RPMI8226 (cell line): ENCODE measurements at regions not wholly inside any gene's neighbourhood (a gene's known extent, or its start where the extent isn't known, plus 50 kb on each side); places are given as distances from the start of the nearest gene placed in this dataset.
A peak's percentile ranks its signal among the peaks of the same experiment; 100 is the strongest.

Experiments
- DNase-seq: peaks from one replicate; pipeline ENCODE4 v3.0.0-alpha.2; 2015

DNA sequence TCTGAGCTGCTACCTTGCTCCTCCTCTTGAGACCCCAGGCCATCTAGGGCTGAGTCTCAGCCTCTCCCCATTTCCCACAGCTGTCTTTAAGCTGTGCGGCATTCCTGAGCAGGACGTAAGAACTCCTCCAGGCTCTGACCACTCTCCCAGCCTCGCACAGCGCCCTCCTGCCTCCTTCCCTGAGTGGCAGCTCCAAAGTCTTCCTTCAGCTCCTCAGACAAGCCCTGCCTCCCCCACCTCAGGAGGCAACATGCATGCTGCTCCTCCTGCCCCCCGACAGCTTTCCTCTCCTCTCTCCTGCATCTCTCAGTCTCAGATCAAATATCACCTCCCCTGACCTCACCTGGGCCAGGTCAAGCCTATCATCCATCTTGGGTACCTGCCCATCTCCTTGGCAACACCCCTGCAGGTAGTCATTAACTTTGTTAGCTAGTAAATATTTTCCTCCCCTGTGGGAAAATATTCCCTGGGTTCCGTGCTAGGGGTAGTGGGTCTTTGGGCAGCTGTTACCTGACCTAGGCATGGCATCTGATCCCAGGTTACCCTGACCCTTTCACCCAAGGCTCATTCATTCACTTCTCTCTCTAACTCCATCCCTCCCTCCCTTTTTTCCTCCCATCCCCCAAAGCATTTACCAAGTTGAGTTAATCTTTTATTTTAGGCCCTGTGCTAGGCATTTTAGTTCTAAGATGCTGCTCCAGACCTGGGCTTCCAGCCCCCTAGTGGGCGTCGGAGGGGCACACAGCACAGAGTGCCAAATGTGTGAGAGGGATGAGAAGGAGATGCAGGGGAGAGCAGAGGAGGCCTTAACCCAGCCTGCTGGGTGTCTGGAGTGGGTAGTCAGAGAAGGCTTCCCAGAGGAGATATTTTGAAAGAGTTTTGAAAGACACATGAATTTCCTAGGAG is 419.9 kb downstream of the PTPRU start:
- DNase-seq, result peak; percentile 37

- no peak for DNase-seq
These were observed 418.8 kb downstream of the PTPRU start for GRCh38 chr1:29655145-29655544.

- no peak for DNase-seq
These were observed 417.6 kb downstream of the PTPRU start for GRCh38 chr1:29653886-29654450.

GRCh38 chr1:29653034-29653810 is 416.9 kb downstream of the PTPRU start:
- no peak for DNase-seq

DNA sequence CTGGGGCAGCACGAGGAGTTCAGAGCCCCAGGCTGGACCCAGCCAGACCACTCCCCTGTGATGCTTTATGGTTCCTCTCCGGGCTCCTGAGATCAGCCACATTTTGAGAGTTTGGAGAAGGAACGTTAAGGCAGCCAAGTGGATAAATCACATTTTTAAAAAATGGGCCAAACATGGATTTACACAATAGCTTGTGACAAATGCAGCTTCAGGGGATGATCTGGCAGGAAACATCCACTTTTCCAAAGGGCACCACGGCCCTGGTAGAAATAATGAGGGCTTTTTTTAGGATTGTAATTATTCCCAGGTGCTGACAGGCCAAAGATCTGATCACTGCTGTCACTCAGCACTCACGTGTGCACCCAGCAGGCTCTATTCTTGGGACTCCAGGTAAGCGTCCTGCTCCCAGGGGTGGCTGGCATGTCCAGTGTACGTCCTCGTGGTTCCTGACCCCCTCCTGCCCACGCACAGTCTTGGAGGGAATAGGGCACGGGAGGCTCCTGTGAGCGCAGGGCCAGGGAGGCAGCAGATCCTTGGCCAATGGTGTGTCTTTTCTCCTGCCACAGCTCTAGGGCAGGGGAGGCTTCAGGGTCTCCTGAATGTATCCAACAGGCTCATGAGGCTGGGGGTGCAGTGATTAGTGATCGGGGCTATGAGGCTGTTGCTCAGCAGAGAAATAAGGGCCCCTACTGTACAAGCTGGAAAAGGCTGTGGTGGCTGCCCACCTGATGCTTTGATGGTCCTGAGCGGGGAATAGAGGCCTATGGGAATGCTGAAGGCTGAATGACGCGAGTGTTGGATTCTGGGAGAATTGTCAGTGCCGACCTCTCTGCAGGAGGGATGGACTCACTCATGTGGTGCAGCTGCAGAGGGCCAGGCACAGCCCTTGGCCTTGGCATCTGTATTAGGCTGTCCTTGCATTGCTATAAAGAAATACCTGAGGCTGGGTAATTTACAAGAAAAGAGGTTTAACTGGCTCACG is 415.7 kb downstream of the PTPRU start:
- no peak for DNase-seq

GRCh38 chr1:29651246-29651645 is 414.9 kb downstream of the PTPRU start:
- no peak for DNase-seq

GRCh38 chr1:29650476-29650875 is 414.2 kb downstream of the PTPRU start:
- no peak for DNase-seq

DNA sequence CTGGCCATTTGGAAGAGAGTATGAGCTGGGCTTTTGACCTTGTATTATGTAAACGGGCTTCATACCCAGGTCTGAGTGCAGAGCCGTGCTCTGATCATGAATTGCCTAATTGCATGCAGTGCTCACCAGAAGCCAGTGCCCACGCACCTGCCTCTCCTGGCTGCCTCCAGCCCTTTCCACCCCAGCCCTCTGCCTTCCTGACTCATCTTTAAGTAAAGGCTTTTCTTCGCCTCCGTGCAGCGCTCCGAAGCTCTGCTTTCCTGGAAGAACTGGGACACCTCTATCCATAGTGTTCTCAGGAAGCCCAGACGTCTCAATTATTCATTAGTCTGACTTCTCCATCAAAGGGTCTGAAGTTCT is 413.7 kb downstream of the PTPRU start:
- no peak for DNase-seq

DNA sequence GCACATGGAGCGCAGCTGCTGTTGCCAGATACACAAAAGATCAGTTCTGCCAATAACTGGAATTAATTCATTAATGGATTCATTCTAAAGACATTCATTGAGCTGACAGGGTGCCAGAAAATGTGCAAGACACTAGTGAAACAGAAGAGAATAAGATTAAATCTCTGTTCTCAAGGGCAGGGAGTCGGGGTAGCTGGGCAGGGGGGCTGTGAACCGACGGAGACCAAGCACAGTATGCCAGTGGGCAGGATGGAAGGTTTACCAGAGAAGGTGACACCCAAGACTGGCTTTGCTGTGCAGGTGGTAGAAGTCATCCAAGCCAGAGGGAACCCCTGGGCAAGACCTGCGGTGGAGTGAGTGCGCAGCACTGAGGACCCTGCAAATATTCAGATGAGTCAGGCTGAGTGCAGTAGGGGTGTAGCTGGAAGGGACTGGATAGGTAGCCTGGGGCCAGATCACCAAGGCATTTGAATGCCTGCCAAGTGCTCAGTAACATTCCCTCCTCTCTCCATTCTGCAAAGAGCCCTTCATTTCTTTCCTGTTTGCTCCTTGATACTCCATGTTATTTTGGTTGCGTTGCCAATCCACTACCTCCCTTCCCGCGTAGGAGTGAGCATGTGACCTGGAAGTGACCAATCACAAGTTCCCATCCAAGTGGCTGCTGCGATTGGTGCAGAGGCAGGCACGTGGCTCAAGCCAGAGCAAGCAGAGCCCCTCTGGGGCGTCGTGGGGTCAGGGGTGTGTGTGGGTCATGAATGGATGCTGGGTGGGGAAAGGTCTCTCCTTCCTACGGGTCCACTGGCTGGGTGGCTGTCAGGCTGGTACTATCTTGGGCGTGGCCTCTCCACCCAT is 413.1 kb downstream of the PTPRU start:
- no peak for DNase-seq

GRCh38 chr1:29648798-29649188 is 412.5 kb downstream of the PTPRU start:
- no peak for DNase-seq

GRCh38 chr1:29648026-29648425 is 411.7 kb downstream of the PTPRU start:
- DNase-seq, result no peak

- DNase-seq, result no peak
These were observed 411.3 kb downstream of the PTPRU start for GRCh38 chr1:29647581-29647980.

- DNase-seq, result peak; percentile 17
These were observed 409.9 kb downstream of the PTPRU start for GRCh38 chr1:29646161-29646775.

DNA sequence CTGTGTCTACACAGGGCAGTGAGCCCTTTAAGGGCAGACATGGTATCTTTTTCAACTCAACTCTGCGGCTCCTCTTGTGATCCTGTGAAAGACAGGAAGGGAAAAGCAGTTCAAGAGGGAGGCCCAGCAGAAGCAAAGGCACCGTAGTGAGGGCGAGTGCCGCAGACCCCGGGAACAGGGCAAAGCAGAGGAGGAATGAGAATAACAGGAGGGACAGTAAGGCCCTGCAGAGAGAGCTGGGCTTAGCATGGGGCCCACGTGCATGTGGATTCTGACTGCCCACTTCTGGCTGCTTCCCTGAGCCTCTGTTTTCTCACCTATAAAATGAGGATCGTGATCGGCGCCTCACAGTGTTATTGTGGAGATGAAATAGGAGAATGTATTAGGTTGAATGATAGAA is 409.3 kb downstream of the PTPRU start:
- no peak for DNase-seq

DNA sequence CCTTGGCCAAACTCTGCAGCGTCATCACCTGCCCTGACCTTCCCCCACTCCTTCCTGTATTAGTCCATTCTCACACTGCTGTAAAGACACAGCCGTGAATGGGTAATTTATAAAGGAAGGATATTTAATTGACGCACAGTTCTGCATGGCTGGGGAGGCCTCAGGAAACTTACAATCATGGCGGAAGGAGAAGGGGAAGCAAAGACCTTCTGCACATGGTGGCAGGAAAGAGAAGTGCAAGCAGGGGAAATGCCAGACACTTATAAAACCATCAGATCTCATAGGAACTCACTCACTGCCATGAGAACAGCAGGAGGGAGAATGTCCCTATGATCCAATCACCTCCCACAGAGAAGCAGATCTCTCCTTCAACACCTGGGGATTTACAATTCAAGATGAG is 408.5 kb downstream of the PTPRU start:
- no peak for DNase-seq

- no peak for DNase-seq
These were observed 407.6 kb downstream of the PTPRU start for GRCh38 chr1:29643838-29644440.

- no peak for DNase-seq
These were observed 407.0 kb downstream of the PTPRU start for GRCh38 chr1:29643281-29643680.

DNA sequence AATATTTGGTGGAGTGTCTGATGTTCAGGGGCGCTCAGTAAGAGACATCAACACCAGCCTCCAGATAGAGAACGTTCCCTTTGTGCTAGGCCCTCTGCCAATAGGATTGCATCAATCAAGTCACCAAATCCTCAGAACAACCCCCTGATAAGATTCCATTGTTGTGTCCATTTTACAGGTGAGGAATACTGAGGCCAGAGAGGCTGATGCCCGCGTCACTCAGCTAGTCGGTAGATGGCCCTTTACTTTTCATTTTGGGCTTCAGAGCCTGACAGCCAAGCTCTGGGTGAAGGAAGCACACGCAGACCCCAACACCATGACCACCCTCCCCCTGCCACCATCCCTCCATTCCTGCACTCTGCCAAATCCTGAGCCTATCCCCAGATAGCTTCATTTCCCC is 406.2 kb downstream of the PTPRU start:
- DNase-seq, result no peak

- DNase-seq, result no peak
These were observed 405.6 kb downstream of the PTPRU start for GRCh38 chr1:29641921-29642320.

DNA sequence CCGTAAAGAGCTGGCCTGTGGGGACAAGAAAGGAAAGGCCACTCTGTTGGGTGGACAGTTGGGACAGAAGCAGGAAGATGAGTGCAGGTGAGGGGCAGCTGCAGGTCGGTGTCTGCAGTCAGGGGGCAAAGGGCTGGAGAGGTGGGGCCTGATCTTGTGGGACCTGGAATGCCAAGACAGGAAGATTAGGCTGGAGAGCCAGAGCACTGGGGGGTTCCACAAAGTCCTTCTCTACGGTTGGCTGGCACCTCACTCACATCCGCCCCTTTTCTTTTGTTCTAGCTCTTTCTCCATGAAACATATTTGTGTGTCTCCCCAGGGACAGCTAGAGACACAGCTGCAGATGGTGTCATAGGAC is 404.1 kb downstream of the PTPRU start:
- no peak for DNase-seq
